Anterior cingulate cortex (tissue), 58 donors: ENCODE measurements at regions not wholly inside any gene's neighbourhood (a gene's known extent, or its start where the extent isn't known, plus 50 kb on each side); places are given as distances from the start of the nearest gene placed in this dataset.
A peak's percentile ranks its signal among the peaks of the same experiment; 100 is the strongest.

Experiments used
- DNase-seq, 58 donors: peaks; one replicate each; lab custom pipeline; 2025; lab: John Stamatoyannopoulos, UW

GRCh38 chr2:21277068-21278056, 153.6 kb downstream of the TDRD15 start:
- no peak for DNase-seq

GRCh38 chr2:21279525-21279924, 155.8 kb downstream of the TDRD15 start:
- no peak for DNase-seq

- no peak for DNase-seq
Measured at GRCh38 chr2:21280793-21281192, 157.0 kb downstream of the TDRD15 start.

GRCh38 chr2:21281384-21281783, 157.6 kb downstream of the TDRD15 start:
- no peak for DNase-seq

GRCh38 chr2:21281791-21282514, 158.2 kb downstream of the TDRD15 start:
- DNase-seq: peak in 1 of 58 donors; percentile 21

GRCh38 chr2:21282515-21282898, 158.7 kb downstream of the TDRD15 start:
- DNase-seq: no peak

- no peak for DNase-seq
Measured at GRCh38 chr2:21288299-21288698, 164.5 kb downstream of the TDRD15 start.

- no peak for DNase-seq
Measured at GRCh38 chr2:21288739-21289520, 165.2 kb downstream of the TDRD15 start.

GRCh38 chr2:21289551-21289950, 165.8 kb downstream of the TDRD15 start:
- no peak for DNase-seq

GRCh38 chr2:21289989-21290388, 166.2 kb downstream of the TDRD15 start:
- DNase-seq: no peak

- DNase-seq: no peak
Measured at GRCh38 chr2:21291426-21291825, 167.7 kb downstream of the TDRD15 start.

GRCh38 chr2:21294446-21294845, 170.7 kb downstream of the TDRD15 start:
- DNase-seq: no peak

- DNase-seq: no peak
Measured at GRCh38 chr2:21299411-21299810, 175.6 kb downstream of the TDRD15 start.

GRCh38 chr2:21301871-21302455, 178.2 kb downstream of the TDRD15 start:
- DNase-seq: no peak

GRCh38 chr2:21303876-21304275, 180.1 kb downstream of the TDRD15 start:
- DNase-seq: no peak

GRCh38 chr2:21305581-21305980, 181.8 kb downstream of the TDRD15 start:
- DNase-seq: no peak

GRCh38 chr2:21306235-21306634, 182.5 kb downstream of the TDRD15 start:
- no peak for DNase-seq

- DNase-seq: no peak
Measured at GRCh38 chr2:21307037-21307436, 183.3 kb downstream of the TDRD15 start.

- DNase-seq: no peak
Measured at GRCh38 chr2:21310493-21310892, 186.7 kb downstream of the TDRD15 start.

GRCh38 chr2:21314322-21314835, 190.6 kb downstream of the TDRD15 start:
- DNase-seq: no peak
